ENCODE measurements at regions not wholly inside any gene's neighbourhood (a gene's known extent, or its start where the extent isn't known, plus 50 kb on each side); places are given as distances from the start of the nearest gene placed in this dataset.

DNA sequence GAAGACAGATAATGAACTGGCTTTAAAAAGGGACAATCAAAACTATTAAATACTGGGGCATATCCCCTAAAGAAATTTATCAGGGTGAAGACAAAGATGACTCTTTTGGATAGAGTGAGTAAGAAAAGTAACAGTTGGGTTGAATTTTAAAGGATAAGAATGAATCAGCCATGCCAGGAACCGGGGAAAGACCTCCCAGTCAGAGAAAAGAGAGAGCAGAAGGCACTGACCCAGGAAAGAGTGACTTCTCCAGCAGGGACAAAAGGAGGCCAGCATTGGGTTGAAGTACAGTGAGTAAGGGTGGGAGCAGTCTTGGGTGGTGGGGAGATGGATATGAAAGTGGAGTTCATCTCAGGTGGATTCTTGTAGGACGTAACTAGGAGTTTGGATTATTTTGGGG lies 516.9 kb upstream of the JAG1 start:
- no peak for DNase-seq

DNA sequence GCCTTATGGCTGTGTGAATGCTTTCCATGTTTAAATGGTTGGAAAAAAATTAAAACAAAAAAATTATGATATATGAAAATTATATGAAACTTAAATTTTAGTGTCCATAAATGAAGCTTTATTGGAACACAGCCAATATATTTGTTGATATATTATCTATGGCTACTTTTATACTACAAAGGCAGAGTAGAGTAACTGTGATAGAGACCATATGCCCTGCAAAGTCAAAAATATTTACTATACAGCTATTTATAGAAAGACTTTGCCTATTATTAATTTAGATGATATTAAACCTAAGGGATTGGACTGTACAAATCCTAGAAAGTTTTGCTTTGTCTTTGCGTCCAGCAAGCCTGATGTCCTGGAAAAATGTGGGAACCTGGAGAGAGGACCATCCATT lies 518.3 kb upstream of the JAG1 start:
- DNase-seq = no peak

DNA sequence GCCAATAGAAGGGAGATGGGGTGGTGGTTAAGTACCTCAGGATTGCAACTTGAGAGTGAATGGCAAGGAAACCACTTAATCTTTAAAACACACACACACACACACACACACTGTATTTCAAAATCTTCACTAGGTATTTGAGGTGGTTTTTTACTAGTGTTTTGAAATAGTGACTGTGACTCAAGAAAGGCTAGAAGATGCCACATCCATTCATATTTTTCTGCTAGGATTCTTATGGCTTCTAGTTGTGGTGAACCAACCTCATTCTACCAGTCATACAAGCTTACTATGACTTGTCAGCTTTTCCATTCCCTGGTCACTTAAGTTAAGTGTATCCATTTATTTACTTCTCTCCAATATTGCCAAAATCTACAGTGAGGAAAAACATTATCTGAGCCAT lies 519.4 kb upstream of the JAG1 start:
- no peak for DNase-seq

DNA sequence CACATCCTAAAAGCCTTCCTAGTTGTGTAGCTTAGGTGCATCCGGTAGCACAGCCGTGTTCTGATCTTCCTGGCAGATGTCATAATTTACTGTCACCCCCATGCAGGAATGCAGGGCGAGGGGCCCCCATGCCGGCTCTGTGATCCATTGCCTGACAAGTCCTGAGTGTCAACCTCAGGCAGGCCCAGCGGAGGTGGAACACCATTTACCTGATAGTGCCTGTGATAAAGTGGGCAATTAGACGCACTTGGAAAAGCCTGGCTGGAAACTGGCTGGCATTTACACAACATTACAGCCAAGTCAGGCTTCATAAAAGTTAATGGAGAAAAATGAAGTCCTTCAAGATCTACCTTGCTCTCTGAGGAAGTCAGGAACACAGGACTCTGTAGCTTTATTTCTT lies 521.4 kb upstream of the JAG1 start:
- no peak for DNase-seq

DNA sequence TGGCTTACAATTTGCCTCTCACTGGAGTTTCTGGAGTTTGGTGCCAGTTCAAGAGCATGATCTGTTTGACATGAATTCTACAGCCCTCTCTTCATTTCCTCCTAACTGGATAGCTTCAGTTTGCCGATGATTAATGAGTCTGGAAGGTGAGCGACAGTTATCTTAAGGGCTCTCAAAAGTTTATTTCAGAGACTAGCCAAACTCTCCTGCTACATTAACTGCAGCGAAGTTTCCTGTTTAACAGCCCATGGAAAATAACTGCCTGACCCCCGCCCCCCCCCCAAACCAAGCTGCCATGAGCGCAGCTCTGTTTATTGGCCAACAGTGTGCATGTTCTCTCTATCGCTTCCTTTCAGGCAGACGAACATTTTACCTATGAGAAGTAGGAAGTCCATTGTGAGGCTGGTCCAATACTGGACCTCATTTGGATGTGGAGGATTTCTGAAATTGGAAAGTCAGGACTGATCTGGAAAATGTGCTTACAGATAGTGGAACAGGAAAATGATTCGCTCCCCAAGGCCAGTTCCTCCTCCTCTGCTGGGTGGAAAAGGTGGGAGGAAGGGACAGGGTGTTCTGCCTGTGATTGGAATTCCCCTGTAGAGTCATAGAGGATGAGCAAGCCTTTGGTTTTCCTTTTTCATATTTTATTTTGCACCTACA lies 522.2 kb upstream of the JAG1 start:
- no peak for DNase-seq

DNA sequence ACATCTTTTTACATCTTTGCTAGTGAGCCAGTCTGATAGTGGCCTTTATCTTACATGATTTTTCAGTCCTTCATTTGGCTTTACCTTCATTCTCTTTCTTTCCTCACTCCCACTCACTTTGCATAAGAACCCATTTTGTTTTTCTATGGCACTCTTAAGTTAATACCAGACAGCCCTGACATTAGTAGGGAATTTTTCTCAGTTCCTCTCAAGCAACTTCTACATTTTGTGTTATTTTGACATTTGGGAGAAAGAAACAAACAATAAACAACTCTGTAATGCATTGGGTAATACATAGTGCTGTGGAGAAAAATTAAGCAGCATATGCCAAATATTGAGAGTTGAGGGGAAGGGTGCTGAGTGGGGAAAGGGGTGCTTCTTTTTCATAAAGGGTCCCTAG lies 524.1 kb upstream of the JAG1 start:
- DNase-seq = no peak

DNA sequence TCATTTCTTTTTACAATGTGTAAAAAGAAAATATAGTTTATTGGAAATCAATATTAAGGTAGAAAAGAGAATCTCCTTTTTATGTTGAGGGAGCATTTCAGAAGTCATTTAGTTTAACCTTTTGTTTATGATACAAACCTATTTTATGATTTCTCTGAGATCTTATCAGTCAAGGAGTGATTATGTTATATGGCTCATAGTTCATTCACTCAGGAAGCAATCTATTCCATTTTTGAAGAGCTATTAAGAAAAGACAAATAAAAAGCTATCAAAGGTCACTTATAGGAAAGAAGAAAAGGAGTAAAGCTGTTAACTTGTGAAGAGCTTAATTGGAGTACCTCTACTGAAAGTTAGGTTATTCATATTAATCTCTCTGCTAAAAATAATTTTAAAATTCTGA lies 526.6 kb upstream of the JAG1 start:
- DNase-seq = no peak

DNA sequence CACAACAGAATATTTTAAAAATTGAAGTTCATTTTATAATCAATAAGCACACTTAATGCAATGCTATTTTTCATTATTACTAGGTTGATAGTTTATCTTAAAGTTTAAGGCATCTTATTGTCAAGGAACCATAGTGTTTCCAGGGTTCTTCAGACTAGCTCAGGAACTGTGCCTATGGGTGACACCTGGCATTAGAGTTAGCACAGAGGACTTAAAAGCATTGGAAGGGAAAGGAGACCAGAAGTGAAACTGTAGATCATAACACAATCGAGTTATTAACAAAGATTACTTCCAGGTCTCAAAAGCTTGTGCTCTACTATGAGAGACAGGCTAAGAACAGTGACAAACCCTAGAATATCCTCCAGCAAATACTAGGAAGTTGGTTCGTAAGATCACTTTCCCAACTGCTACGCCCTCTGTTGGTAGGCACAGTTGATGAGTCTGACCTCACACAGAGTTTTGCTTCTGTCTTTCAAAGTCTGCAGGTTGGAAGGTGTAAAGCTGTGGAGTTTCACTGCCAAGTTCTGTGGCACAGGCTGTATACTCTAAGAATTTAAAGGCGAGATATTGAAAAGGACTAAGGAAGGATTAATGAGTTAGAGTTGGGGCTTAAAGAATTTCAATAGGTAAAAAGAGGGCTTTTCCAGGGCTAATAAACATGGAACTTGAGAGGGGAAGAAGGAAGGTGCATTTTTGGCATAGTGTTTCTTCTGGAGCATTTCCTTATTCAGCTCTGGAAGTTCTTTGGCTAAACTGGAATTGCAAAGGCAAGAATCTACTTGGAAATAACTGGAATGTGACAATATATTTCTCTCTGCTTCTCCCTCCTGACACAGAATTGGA lies 531.3 kb upstream of the JAG1 start:
- peak; percentile 38 for DNase-seq

DNA sequence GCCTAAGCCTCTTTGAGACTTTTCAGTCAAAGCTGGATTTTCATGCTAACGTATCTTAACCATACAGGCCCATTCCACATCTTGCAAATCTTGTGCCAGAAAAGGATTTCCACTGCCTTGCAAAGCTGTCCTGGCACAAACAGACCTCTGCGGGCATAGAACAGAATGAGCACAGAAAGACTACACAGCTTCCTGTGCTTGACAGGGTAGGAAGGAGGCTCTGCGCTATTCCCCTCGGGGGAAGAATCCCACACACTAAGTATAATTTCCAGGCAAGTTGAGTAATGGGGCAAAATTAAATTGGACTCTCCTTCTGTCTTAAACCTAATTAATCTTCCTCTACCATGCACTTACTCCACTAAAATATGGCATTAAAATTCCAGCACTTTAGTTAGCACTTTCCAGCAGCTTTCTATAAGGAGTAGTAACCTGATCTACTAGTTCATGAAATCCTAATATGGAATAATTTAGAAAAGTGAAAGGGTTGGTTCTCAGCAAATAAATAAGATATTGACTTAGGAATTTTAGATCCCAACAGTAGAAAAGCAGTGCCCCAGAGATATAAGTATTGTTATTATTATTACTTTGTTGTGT lies 532.1 kb upstream of the JAG1 start:
- DNase-seq = no peak

DNA sequence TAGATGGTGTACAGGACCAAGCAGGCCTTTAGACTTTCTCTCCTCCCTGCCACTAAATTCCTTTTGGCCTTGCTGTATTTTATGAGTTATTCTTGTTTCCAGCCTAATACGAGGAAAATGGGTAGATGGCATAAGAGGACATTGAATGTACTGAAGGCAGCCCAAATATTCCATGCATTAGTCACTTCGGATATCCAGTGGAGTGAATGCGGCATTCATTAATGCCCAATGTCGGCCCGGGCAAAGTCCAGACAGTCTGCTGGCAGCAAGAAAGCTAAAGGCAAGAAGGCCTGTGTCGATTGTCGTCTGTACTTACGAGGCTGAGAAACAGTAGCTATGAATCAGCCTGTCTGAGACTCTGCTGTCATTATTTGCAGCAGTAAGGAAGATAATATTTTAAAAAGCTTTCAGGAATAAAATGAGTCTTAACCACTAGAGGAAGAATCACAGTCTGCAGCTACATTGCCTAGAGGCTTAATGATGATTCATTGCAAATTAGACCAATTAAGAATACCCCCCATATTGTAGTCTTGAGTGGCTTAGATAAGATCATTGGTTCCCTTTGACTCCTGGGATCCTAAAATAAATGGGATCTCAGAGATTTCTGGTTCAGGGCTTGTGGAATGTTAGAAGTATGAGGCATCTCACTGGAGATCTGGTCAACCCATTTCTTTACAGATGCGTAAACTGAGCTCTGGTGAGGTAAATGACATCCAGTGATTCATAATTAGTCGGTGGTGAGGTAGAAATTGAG lies 534.1 kb upstream of the JAG1 start:
- DNase-seq = no peak

DNA sequence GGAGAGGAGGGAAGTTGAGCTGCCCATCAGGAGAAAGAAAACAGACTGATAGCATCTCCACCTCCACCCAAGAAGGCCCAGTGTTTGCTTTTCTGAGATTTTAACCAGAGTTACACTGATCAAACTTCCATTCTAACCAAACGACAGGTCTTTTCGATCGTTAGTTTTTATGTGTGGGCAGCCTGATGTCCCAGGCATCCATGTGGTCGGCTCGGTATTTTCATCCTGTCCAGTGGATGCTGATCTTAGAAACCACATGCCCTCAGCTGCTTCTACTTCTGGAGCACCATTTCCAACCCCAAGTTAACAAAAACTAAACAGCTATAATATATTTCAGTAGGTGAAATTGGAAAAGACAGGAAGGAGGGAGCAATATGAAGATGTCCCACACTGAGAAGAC lies 536.8 kb upstream of the JAG1 start:
- no peak for DNase-seq

DNA sequence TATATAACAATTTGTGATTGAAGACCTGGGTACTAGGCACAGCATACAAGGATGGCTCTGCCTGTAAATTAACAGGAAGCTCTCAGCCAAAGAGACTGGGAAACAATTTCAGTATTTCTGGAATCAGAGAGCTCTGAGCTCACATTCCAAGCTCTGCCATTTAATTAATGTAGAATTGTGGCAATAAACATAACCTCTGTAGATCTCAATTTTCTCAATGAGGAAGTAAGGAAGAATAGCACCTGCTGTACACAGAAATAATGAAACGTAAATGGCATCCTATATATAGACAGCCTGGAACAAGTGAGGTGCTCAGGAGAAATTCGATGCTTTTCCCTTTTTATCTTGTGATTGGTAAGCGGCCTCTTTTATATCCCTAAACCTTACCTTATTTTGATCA lies 538.5 kb upstream of the JAG1 start:
- no peak for DNase-seq

DNA sequence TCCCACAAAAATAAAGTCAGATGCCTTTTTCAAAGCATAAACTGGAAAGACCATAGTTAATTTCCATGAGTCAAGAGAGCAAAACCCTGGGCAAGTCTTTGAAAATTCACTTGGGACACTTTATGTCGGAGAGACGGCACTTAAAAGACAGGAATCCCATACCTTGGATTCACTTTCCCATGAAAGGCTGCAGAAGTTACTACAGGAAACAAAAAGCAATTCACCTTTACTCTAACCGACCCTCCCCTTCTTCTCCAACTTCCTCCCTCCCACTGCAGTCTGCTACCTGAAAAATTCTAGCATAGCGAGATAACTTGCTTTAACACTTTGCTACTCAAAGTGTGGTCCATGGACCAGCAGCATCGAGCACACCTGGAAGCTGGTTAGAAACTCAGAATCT lies 539.1 kb upstream of the JAG1 start:
- DNase-seq = no peak

DNA sequence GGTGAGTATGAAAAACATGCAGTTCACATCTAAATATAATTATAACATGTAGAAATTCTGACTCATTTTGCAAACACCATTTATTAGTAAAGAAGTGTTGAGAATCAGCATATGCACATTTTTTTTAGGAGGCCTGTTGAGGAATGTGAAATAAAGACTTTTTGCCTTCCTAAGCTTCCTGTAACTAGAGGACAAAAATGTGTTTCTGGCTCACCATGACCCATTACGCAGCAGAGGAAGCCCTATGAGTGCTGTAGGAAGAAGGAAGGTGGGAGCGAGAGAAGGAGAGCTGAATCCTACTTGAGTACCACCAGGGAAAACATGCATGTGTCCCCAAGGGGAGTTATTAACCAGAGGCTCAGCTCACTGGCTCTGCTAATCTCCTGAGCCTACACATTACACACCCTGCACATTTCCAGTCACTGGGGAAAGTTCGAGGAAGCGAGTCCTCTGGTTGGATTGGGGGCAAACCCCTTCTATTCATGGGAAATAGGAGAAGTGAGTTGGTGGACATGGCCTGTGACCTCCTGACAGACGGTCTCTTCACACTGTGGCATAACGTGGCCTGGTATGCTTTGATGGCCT lies 540.5 kb upstream of the JAG1 start:
- no peak for DNase-seq

DNA sequence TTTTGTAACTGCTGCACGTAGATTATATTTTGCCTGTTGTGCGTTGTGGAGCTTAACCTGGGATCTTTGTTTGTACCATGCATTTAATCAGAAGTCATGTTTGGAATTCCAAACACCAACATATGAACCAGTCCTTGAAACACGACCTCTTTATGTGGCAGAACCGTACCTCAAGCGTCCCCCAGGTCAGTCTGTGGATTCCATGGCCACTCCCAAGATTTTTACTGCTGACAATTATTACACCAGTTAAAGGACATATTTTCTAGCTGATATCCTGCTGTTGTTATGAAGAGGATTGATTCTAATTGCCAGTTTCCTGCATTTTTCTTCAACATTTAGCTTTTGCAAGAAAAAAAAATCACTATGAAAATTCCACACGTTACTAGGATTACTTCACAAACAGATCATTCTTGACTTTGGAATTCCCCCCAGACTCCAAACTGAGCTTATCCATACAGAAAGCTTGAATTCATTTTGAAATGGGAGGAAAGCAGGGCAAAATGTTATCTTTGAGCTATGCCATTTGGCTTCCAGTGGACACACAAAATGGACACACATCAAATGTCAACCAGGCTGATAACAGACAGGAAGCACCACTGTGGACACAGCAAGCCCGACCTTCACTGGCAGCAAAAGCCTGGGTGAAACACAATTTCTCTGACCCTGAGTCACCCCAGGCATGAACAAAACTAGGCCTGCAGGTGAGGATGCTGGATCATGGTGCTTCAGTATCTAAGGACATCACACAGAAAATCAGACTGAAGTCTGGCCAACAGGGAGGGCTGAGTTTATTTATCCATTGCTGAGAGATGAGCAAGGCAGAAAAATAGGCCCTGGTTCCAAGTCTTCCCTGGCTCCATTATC lies 542.9 kb upstream of the JAG1 start:
- no peak for DNase-seq

DNA sequence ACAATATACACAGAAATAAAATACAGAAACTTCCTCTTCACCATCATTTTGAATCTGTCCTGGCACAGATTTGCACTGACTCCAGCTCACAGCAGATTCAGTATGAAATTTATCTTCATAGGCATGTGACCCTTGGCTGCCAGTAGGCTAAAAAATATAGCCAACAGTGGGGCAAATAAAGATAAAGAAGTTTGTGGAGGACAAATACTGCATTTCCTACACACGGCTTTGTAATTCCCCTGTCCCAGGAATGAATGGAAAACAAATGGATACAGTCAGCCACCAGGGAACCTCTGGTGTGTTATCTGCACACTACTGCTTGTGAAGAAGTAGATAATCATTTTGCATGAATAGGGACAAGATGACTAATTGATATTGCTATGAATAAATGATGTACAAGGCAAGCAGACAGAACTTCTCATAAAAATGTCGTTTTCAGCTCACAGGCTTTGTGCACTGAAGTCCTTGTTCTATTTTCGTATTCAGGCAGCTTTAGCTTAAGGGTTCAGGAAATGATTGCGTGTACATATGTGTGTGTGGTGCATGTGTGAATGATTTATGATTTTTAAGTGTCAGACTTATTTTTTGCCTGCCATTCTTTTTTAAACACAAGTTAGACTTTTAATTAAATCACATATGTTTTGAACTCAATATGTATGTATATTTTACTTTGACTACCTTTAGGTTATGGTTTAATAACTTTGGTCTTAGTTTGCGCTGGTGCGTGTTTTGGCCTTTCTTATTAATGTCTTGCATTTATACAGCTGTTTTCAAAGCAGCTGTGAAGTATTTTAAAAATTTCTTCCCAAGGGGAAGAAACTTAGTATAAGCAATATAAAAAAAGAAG lies 543.8 kb upstream of the JAG1 start:
- no peak for DNase-seq

DNA sequence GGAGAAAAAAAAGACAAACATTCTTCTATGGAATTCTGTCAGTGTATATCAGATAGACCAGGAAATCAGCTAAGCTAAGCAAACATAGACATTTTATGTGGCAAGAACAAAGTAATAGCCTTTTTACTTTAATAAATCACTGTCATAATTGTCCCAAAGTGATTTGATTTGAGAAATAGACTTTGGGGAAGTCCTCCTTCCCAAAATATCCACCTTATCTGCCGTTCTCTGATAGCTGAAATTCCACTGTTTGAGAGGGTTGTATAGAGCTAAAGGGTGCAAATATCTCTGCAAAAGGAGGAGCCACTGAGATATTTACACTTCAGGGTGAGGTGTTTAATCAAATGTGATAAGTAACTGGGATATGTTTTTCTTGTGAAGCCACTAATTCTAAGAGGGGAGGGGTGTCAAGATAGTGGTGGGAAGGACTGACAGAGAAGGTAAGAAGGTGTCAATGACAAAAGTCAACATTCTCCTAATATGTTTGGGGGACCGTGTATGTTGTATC lies 544.4 kb upstream of the JAG1 start:
- no peak for DNase-seq

DNA sequence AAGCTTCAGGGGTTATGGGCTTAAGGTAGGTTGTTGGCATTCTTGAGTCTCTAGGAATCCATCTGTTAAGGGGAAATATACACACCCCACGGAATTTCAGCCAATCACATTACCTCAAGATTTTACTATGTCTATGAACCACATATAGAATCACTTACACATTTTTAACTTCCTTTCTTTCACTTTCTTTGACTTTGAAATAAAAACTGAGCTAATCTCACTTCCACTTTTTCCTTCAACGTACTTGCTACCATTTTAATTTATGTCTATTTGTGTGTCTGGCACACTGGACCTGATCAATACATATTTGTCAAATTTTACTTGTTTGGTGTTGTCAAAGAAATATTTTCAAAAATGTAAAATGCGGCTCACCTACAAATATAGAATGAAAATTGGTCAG lies 545.4 kb upstream of the JAG1 start:
- DNase-seq = no peak

DNA sequence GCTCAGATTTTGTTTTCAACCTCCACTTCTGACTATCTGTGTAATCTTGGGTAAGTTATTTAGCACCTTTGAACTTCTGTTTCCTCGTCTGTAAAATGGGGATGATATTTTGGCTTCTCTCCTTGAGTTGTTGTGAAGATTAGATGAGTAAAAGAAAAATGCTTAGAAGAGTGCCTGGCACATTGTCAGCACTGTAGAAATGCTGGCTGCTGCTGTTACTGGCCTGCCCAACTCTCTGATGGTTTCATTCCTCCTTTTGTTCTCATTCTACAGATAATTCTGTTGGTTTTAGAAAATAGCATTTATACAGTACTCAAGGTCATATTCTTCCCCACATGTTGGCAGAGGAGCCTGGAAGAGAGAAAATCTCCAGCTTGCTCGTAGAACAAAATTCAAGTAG lies 547.2 kb upstream of the JAG1 start:
- no peak for DNase-seq

DNA sequence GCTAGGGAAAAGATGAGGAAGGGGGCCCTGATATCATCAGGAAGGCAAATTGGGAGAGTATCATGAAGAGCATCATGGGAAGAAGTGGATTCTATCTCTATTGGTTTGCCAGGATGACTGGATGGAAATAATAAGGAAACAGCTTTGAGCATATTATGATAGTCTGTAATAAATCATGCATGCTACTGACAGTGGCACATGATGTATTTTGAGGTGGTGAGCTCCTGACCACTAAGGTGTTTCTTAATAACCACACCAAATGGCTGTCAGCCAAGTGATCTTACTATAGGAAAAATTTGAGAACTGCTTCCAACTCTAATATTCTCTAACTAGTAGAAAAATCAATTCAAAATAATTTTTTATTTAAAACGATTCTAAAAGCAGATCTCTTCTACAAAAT lies 548.4 kb upstream of the JAG1 start:
- no peak for DNase-seq

DNA sequence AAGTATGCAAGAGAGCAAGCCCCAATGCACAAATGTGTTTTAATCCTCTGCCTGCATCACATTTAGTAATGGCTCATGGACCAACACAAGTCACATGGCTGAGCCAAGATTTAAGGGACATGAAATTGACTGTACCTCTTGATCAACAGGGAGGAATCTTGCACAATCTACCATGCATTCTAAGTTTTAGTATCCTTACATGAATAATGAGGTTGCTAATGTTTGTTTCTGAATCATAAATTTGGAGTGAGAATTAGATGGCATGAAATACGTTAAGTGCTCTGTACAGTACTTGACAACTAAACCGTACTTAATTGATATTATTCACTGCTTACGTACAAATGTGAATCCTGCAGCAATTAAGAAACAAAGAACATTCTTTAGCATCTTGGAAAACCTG lies 553.8 kb upstream of the JAG1 start:
- no peak for DNase-seq
